Endothelial cell of umbilical vein (primary cell): ENCODE measurements at regions not wholly inside any gene's neighbourhood (a gene's known extent, or its start where the extent isn't known, plus 50 kb on each side); places are given as distances from the start of the nearest gene placed in this dataset.

Experiments used
- BruUV-seq: library from RNA; stranded (reverse); fragments of 400-500 nt; replicated peaks from 2 replicates; lab custom pipeline; 2021; lab: Mats Ljungman, UMichigan
- CTCF ChIA-PET: fragments of 300-600, 350-600 bp; sonication (Branson Sonifier 250); formaldehyde crosslinking; loops from one replicate; lab custom pipeline; 2021; ENCODE audit warnings: antibody characterized with exemption, inconsistent platforms; lab: Charles Lee
- POLR2A ChIA-PET: fragments of 300-600, 350-600 bp; sonication (Branson Sonifier 250); formaldehyde crosslinking; loops from one replicate; lab custom pipeline; 2021; ENCODE audit warnings: antibody characterized with exemption, inconsistent platforms; lab: Charles Lee
- DNase-seq: peaks from one replicate; pipeline ENCODE4 v3.0.0-alpha.2; 2011; ENCODE audit warnings: low read depth, low spot score
- FAIRE-seq: peaks from 2 replicates; lab custom pipeline; 2011; peaks lifted over from hg19 to GRCh38; lab: Jason Lieb, UNC
- H2AFZ ChIP-seq: 2 replicates; pipeline ENCODE4 v1.6.0; 2012; ENCODE audit warnings: low read depth, low read length, control low read depth, inconsistent platforms
- H3K27ac ChIP-seq: 2 replicates; pipeline ENCODE4 v1.5.1; 2011; ENCODE audit warnings: low read depth, mild to moderate bottlenecking, control low read depth, low read length, moderate library complexity; ENCODE audit not compliant: insufficient read depth
- H3K27me3 ChIP-seq, 2 experiments: 2 replicates each; pipeline versions ENCODE4 v1.6.0 to v1.6.1; 2011; ENCODE audit warnings: low read length in 2 of 2, mixed read lengths in 1 of 2; ENCODE audit not compliant: control insufficient read depth in 2 of 2, insufficient read depth in 2 of 2
- H3K36me3 ChIP-seq, 2 experiments: 2 replicates in 1 of 2; 3 replicates in 1 of 2; pipeline ENCODE4 v1.5.1; 2011; ENCODE audit warnings: low read length in 2 of 2, mild to moderate bottlenecking in 1 of 2, moderate library complexity in 1 of 2; ENCODE audit not compliant: control insufficient read depth in 2 of 2, insufficient read depth in 2 of 2; ENCODE audit errors: extremely low read depth in 1 of 2
- H3K4me1 ChIP-seq: 3 replicates; pipeline ENCODE4 v1.5.1; 2011; ENCODE audit warnings: mild to moderate bottlenecking, low read length; ENCODE audit not compliant: control insufficient read depth, insufficient read depth; ENCODE audit errors: extremely low read depth
- H3K4me2 ChIP-seq: 2 replicates; pipeline ENCODE4 v1.6.1; 2011; ENCODE audit warnings: low read length, control low read depth, mixed read lengths; ENCODE audit not compliant: insufficient read depth
- H3K4me3 ChIP-seq, 3 experiments: fragments of 200-600 bp in 1 of 3; sonication (generic), shearing (Covaris generic) in 1 of 3; replicated peaks in 1 of 3; 2 replicates each; pipeline ENCODE4 v1.5.1; 2011 to 2016; ENCODE audit warnings: control low read depth in 3 of 3, low read length in 3 of 3, mild to moderate bottlenecking in 2 of 3, inconsistent platforms in 1 of 3, low read depth in 1 of 3, moderate library complexity in 1 of 3; ENCODE audit not compliant: insufficient read depth in 1 of 3
- H3K79me2 ChIP-seq: 2 replicates; pipeline ENCODE4 v1.6.0; 2012; ENCODE audit warnings: low read length, inconsistent platforms; ENCODE audit not compliant: control insufficient read depth, insufficient read depth
- H3K9ac ChIP-seq: replicated peaks from 2 replicates; pipeline ENCODE3; 2011; ENCODE audit warnings: low read length, control low read depth; ENCODE audit not compliant: insufficient read depth; ENCODE audit errors: extremely low read depth
- H3K9me1 ChIP-seq: replicated peaks from 3 replicates; pipeline ENCODE4 v1.6.0; 2011; ENCODE audit warnings: mild to moderate bottlenecking, low read length; ENCODE audit not compliant: control insufficient read depth, insufficient read depth; ENCODE audit errors: extremely low read depth
- H3K9me3 ChIP-seq: replicated peaks from 2 replicates; pipeline ENCODE4 v1.5.1; 2012; ENCODE audit warnings: low read length, inconsistent platforms; ENCODE audit not compliant: control insufficient read depth, insufficient read depth
- H4K20me1 ChIP-seq: replicated peaks from 2 replicates; pipeline ENCODE3; 2011; ENCODE audit warnings: mild to moderate bottlenecking, low read length; ENCODE audit not compliant: control insufficient read depth, insufficient read depth; ENCODE audit errors: extremely low read depth
- EZH2 ChIP-seq: IDR thresholded peaks from 2 replicates; pipeline ENCODE4 v1.6.1; 2012; ENCODE audit warnings: borderline replicate concordance, low read depth, mild to moderate bottlenecking, moderate library complexity, low read length, inconsistent platforms; ENCODE audit not compliant: severe bottlenecking
- FOS ChIP-seq: IDR thresholded peaks from 2 replicates; pipeline ENCODE4 v1.6.1; 2011; ENCODE audit warnings: mild to moderate bottlenecking, low read length, moderate library complexity, borderline replicate concordance; ENCODE audit not compliant: insufficient read depth
- GATA2 ChIP-seq: IDR thresholded peaks from 2 replicates; pipeline ENCODE4 v1.7.0; 2011; ENCODE audit warnings: low read depth, mild to moderate bottlenecking, moderate library complexity, mixed read lengths, low read length; ENCODE audit not compliant: insufficient read length, insufficient read depth
- JUN ChIP-seq: IDR thresholded peaks from 2 replicates; pipeline ENCODE4 v1.6.1; 2011; ENCODE audit warnings: borderline replicate concordance, low read depth; ENCODE audit not compliant: insufficient read length, insufficient read depth
- MAX ChIP-seq: IDR thresholded peaks from 2 replicates; pipeline ENCODE4 v1.6.1; 2011; ENCODE audit not compliant: insufficient read depth, insufficient read length
- MYC ChIP-seq: IDR thresholded peaks from one replicate; pipeline ENCODE4 v1.6.1; 2011; ENCODE audit warnings: mild to moderate bottlenecking, low read depth, low read length
- POLR2A ChIP-seq: IDR thresholded peaks from 2 replicates; pipeline ENCODE4 v1.6.1; 2012; ENCODE audit warnings: low read depth, mild to moderate bottlenecking, control low read depth, low read length
- POLR2AphosphoS5 ChIP-seq: IDR thresholded peaks from 2 replicates; pipeline ENCODE4 v1.6.1; 2012; ENCODE audit warnings: low read depth, mild to moderate bottlenecking, control low read depth, low read length, moderate library complexity; ENCODE audit not compliant: insufficient read depth
- dilution Hi-C: fragments of 300-500 bp; cut with MboI; formaldehyde crosslinking; loops from one replicate; pipeline ENCODE4 v1.15.0; 2019; ENCODE audit warnings: low sequenced_read_pairs; ENCODE audit not compliant: extremely low pct_ligation_motif_present
- intact Hi-C: fragments of 100-400 bp; cut with micrococcal nuclease; formaldehyde crosslinking; loops from one replicate; pipeline ENCODE4 v1.10.0; 2022
- TF ChIP-seq, protein P1 (sequence below), 2 donors: IDR thresholded peaks; 1 replicate in 1 of 2; 2 replicates in 1 of 2; pipeline ENCODE4 v1.5.1; 2011; ENCODE audit warnings: low read length in 2 of 2, mild to moderate bottlenecking in 2 of 2, moderate library complexity in 2 of 2, control low read depth in 1 of 2, inconsistent platforms in 1 of 2, low read depth in 1 of 2; ENCODE audit not compliant: insufficient read depth in 1 of 2; ENCODE audit errors: extremely low read depth in 1 of 2

DNA sequence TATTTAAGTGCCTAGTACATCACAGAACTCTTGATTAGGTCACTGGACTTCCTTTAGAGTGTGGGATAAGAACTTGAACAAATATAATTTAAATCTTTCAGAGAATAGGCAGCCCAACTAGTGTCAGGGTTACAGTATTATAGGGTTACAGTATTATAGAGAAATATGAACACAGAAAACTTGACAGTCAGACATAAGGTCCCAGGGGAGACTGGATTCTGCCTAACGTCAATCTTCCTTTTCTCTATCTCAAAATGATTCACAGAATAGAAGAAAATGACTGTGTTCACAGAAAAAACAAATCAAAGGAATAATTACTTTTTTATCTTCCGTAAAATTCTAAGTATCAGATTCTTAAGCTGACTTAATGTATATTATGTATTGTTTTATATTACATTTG, 623.8 kb downstream of the HTR1B start:
- TF ChIP-seq MYC (no peak), POLR2A (no peak), EZH2 (no peak), FOS (no peak), POLR2AphosphoS5 (no peak), GATA2 (no peak), JUN (no peak), MAX (no peak)
- TF ChIP-seq, protein P1, sequence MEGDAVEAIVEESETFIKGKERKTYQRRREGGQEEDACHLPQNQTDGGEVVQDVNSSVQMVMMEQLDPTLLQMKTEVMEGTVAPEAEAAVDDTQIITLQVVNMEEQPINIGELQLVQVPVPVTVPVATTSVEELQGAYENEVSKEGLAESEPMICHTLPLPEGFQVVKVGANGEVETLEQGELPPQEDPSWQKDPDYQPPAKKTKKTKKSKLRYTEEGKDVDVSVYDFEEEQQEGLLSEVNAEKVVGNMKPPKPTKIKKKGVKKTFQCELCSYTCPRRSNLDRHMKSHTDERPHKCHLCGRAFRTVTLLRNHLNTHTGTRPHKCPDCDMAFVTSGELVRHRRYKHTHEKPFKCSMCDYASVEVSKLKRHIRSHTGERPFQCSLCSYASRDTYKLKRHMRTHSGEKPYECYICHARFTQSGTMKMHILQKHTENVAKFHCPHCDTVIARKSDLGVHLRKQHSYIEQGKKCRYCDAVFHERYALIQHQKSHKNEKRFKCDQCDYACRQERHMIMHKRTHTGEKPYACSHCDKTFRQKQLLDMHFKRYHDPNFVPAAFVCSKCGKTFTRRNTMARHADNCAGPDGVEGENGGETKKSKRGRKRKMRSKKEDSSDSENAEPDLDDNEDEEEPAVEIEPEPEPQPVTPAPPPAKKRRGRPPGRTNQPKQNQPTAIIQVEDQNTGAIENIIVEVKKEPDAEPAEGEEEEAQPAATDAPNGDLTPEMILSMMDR (IDR thresholded peaks at IDR 0.05; ENCODE audit: extremely low read depth in 1 of 2, insufficient read depth in 1 of 2, low read depth in 1 of 2, low read length in 2 of 2): no peak
- Histone ChIP-seq H3K27ac (no peak overlapping the region), H3K79me2 (no peaks in the 10 kb centered on the region), H3K36me3 (no peaks in the 10 kb centered on the region), H3K27me3 (no peaks in the 10 kb centered on the region), H2AFZ (no peak overlapping the region), H3K4me3 (no peak overlapping the region), H3K9me1 (no peaks in the 10 kb centered on the region), H3K9me3 (no peaks in the 10 kb centered on the region), H3K9ac (no peak overlapping the region), H3K4me2 (no peak overlapping the region), H3K4me1 (no peaks in the 10 kb centered on the region), H4K20me1 (no peaks in the 10 kb centered on the region)
- no TSS peak for BruUV-seq
- dilution Hi-C loops (no loop called here), intact Hi-C loops (no loop called here)
- ChIA-PET CTCF (no interaction called here), POLR2A (no interaction called here)
- no peak for DNase-seq
- no peak for FAIRE-seq
